SK-N-SH treated with all-trans-retinoic acid at 6 μM for 48 hours (cell line): ENCODE measurements at regions not wholly inside any gene's neighbourhood (a gene's known extent, or its start where the extent isn't known, plus 50 kb on each side); places are given as distances from the start of the nearest gene placed in this dataset.

Experiments used
- ATAC-seq: fragments of 200-7000 bp; cut with Tn5 transposase; 3 replicates; pipeline ENCODE4 v1.9.1; 2020; ENCODE audit warnings: mild to moderate bottlenecking, moderate library complexity
- BACH2 ChIP-seq: fragments of 250-450 bp; sonication (Bioruptor Pico); IDR thresholded peaks from 2 replicates; pipeline ENCODE4 v1.9.0; 2021; ENCODE audit warnings: mild to moderate bottlenecking, borderline replicate concordance
- CREB5 ChIP-seq: fragments of 250-450 bp; sonication (Bioruptor Pico); IDR thresholded peaks from 2 replicates; pipeline ENCODE4 v1.5.1; 2020; ENCODE audit warnings: low read depth, mild to moderate bottlenecking, moderate library complexity
- GLIS3 ChIP-seq: fragments of 250-450 bp; sonication (Bioruptor Pico); IDR thresholded peaks from 2 replicates; pipeline ENCODE4 v1.5.0; 2020; ENCODE audit warnings: mild to moderate bottlenecking, moderate library complexity
- ISL1 ChIP-seq: fragments of 250-450 bp; sonication (Bioruptor Pico); IDR thresholded peaks from 2 replicates; pipeline ENCODE4 v2.1.2; 2022; ENCODE audit warnings: mild to moderate bottlenecking, moderate library complexity
- OSR1 ChIP-seq: fragments of 250-450 bp; sonication (Bioruptor Pico); IDR thresholded peaks from 2 replicates; pipeline ENCODE4 v1.8.0; 2022; ENCODE audit warnings: moderate library complexity, mild to moderate bottlenecking, inconsistent platforms
- POU6F1 ChIP-seq: fragments of 250-450 bp; sonication (Bioruptor Pico); IDR thresholded peaks from 2 replicates; pipeline ENCODE4 v1.8.0; 2021; ENCODE audit warnings: low read depth, mild to moderate bottlenecking, moderate library complexity, borderline replicate concordance
- PPARA ChIP-seq: fragments of 250-450 bp; sonication (Bioruptor Pico); IDR thresholded peaks from 2 replicates; pipeline ENCODE4 v1.5.0; 2020; ENCODE audit warnings: mild to moderate bottlenecking, borderline replicate concordance
- RARB ChIP-seq: fragments of 250-450 bp; sonication (Bioruptor Pico); IDR thresholded peaks from 2 replicates; pipeline ENCODE4 v1.8.0; 2021; ENCODE audit warnings: mild to moderate bottlenecking, moderate library complexity
- TCF4 ChIP-seq: fragments of 250-450 bp; sonication (Bioruptor Pico); IDR thresholded peaks from 2 replicates; pipeline ENCODE4 v1.8.0; 2021; ENCODE audit warnings: mild to moderate bottlenecking, moderate library complexity, borderline replicate concordance
- TOX ChIP-seq: fragments of 250-450 bp; sonication (Bioruptor Pico); IDR thresholded peaks from 2 replicates; pipeline ENCODE4 v1.8.0; 2021; ENCODE audit warnings: mild to moderate bottlenecking, moderate library complexity, borderline replicate concordance
- TSHZ2 ChIP-seq: fragments of 250-450 bp; sonication (Bioruptor Pico); IDR thresholded peaks from 2 replicates; pipeline ENCODE4 v1.5.0; 2020; ENCODE audit warnings: mild to moderate bottlenecking, moderate library complexity
- ZFP3 ChIP-seq: fragments of 250-450 bp; sonication (Bioruptor Pico); IDR thresholded peaks from 2 replicates; pipeline ENCODE4 v1.5.0; 2020; ENCODE audit warnings: mild to moderate bottlenecking, moderate library complexity
- ZFP30 ChIP-seq: fragments of 450-650 bp; formaldehyde crosslinking; IDR thresholded peaks from 2 replicates; pipeline ENCODE4 v1.5.0; 2022; ENCODE audit warnings: mild to moderate bottlenecking, moderate library complexity
- ZNF565 ChIP-seq: fragments of 450-650 bp; formaldehyde crosslinking; conservative IDR thresholded peaks from 2 replicates; pipeline ENCODE4 v1.5.0; 2020; ENCODE audit warnings: low read depth, mild to moderate bottlenecking, moderate library complexity
- ZNF8 ChIP-seq: fragments of 450-650 bp; formaldehyde crosslinking; IDR thresholded peaks from 2 replicates; pipeline ENCODE4 v1.5.0; 2020; ENCODE audit warnings: mild to moderate bottlenecking, moderate library complexity

GRCh38 chr11:15836795-15837194 lies 519.6 kb downstream of the SOX6 start (continued):
- TF ChIP-seq CREB5 (CRISPR knock-in tag) (no peak), ZFP30 (no peak), TOX (CRISPR knock-in tag) (no peak)

- TF ChIP-seq GLIS3 (CRISPR knock-in tag) (no peak), RARB (no peak), OSR1 (CRISPR knock-in tag) (no peak)
- TF ChIP-seq, all 23 proteins: peak for 0
- ATAC-seq = no peak
These were observed 518.4 kb downstream of the SOX6 start for GRCh38 chr11:15837901-15838489.

GRCh38 chr11:15839061-15839460 lies 517.3 kb downstream of the SOX6 start:
- no peak for ATAC-seq
- TF ChIP-seq PPARA (CRISPR knock-in tag) (no peak), TCF4 (CRISPR knock-in tag) (0 out of 2 replicates have a peak, but pooled peaks have one; percentile 60)
- TF ChIP-seq, all 23 proteins: peak for 1

- TF ChIP-seq ZNF8 = no peak
- TF ChIP-seq BACH2 (CRISPR knock-in tag) = no peak
- no peak for TF ChIP-seq TOX (CRISPR knock-in tag)
- no peak for TF ChIP-seq ZFP3 (CRISPR knock-in tag)
- ATAC-seq = no peak
These were observed 515.4 kb downstream of the SOX6 start for GRCh38 chr11:15840966-15841365.

- ATAC-seq = peak; percentile 68
- TF ChIP-seq POU6F1 (no peak), ISL1 (0 out of 2 replicates have a peak, but pooled peaks have one; percentile 16), ZNF8 (no peak), TSHZ2 (CRISPR knock-in tag) (peak; percentile 49; the same call in 1 of the 2 replicates), ZNF565 (CRISPR knock-in tag) (no peak)
These were observed 514.2 kb downstream of the SOX6 start for GRCh38 chr11:15841931-15842740.

- TF ChIP-seq TCF4 (CRISPR knock-in tag) (peak; percentile 65; the same call in 1 of the 2 replicates), TOX (CRISPR knock-in tag) (no peak), TSHZ2 (CRISPR knock-in tag) (peak; percentile 66; the same call in 1 of the 2 replicates)
- ATAC-seq = peak; percentile 62
These were observed 513.0 kb downstream of the SOX6 start for GRCh38 chr11:15843309-15843872.
